ENCODE measurements at regions not wholly inside any gene's neighbourhood (a gene's known extent, or its start where the extent isn't known, plus 50 kb on each side); places are given as distances from the start of the nearest gene placed in this dataset.

GRCh38 chr5:105430516-105430915 lies 1867.9 kb upstream of the NUDT12 start:
- TF ChIP-seq CTCF (IDR thresholded peaks at IDR 0.05; ENCODE audit: extremely low read depth, insufficient read depth, missing control alignments) = no peak
- in situ Hi-C loops (cut with MboI; ENCODE audit: low pct_unique_long_range_greater_than_20kb, low sequenced_read_pairs, unreplicated experiment) = no loop called here
- DNase-seq (ENCODE audit: low spot score) = no peak

GRCh38 chr5:105428451-105429380 lies 1866.1 kb upstream of the NUDT12 start:
- no peak for DNase-seq (ENCODE audit: low spot score)
- TF ChIP-seq CTCF (IDR thresholded peaks at IDR 0.05; ENCODE audit: extremely low read depth, insufficient read depth, missing control alignments) = no peak
- in situ Hi-C loops (cut with MboI; ENCODE audit: low pct_unique_long_range_greater_than_20kb, low sequenced_read_pairs, unreplicated experiment) = no loop called here

- in situ Hi-C loops (cut with MboI; ENCODE audit: low pct_unique_long_range_greater_than_20kb, low sequenced_read_pairs, unreplicated experiment) = no loop called here
- no peak for DNase-seq (ENCODE audit: low spot score)
- TF ChIP-seq CTCF (IDR thresholded peaks at IDR 0.05; ENCODE audit: extremely low read depth, insufficient read depth, missing control alignments) = no peak
Observed at GRCh38 chr5:105414067-105414466, 1851.5 kb upstream of the NUDT12 start.

- no peak for DNase-seq (ENCODE audit: low spot score)
- no peak for TF ChIP-seq CTCF (IDR thresholded peaks at IDR 0.05; ENCODE audit: extremely low read depth, insufficient read depth, missing control alignments)
- in situ Hi-C loops (cut with MboI; ENCODE audit: low pct_unique_long_range_greater_than_20kb, low sequenced_read_pairs, unreplicated experiment) = no loop called here
Observed at GRCh38 chr5:105413406-105413990, 1850.9 kb upstream of the NUDT12 start.

GRCh38 chr5:105409695-105410094 lies 1847.1 kb upstream of the NUDT12 start:
- in situ Hi-C loops (cut with MboI; ENCODE audit: low pct_unique_long_range_greater_than_20kb, low sequenced_read_pairs, unreplicated experiment) = no loop called here
- TF ChIP-seq CTCF (IDR thresholded peaks at IDR 0.05; ENCODE audit: extremely low read depth, insufficient read depth, missing control alignments) = no peak
- no peak for DNase-seq (ENCODE audit: low spot score)

GRCh38 chr5:105407200-105407599 lies 1844.6 kb upstream of the NUDT12 start:
- TF ChIP-seq CTCF (IDR thresholded peaks at IDR 0.05; ENCODE audit: extremely low read depth, insufficient read depth, missing control alignments) = no peak

More at GRCh38 chr5:105407200-105407599, 1844.6 kb upstream of the NUDT12 start:
- in situ Hi-C loops (cut with MboI; ENCODE audit: low pct_unique_long_range_greater_than_20kb, low sequenced_read_pairs, unreplicated experiment) = no loop called here
- no peak for DNase-seq (ENCODE audit: low spot score)
